HG03175 (cell line): ENCODE measurements at regions not wholly inside any gene's neighbourhood (a gene's known extent, or its start where the extent isn't known, plus 50 kb on each side); places are given as distances from the start of the nearest gene placed in this dataset.

Source experiments
- ATAC-seq: cut with Tn5 transposase; IDR thresholded peaks from one replicate; pipeline ENCODE4 v1.9.1; 2021; ENCODE audit warnings: mild to moderate bottlenecking, moderate library complexity; ENCODE audit not compliant: unreplicated experiment

GRCh38 chr2:2708575-2709430, 377.7 kb upstream of the MYT1L start:
- ATAC-seq: no peak

- no peak for ATAC-seq
Measured at GRCh38 chr2:2707206-2707991, 376.3 kb upstream of the MYT1L start.

- no peak for ATAC-seq
Measured at GRCh38 chr2:2706306-2706705, 375.2 kb upstream of the MYT1L start.

GRCh38 chr2:2705871-2706270, 374.8 kb upstream of the MYT1L start:
- no peak for ATAC-seq

- no peak for ATAC-seq
Measured at GRCh38 chr2:2704428-2705090, 373.5 kb upstream of the MYT1L start.

- no peak for ATAC-seq
Measured at GRCh38 chr2:2703762-2704427, 372.8 kb upstream of the MYT1L start.

- ATAC-seq: no peak
Measured at GRCh38 chr2:2703172-2703571, 372.1 kb upstream of the MYT1L start.

- no peak for ATAC-seq
Measured at GRCh38 chr2:2702385-2702784, 371.3 kb upstream of the MYT1L start.

GRCh38 chr2:2701813-2702212, 370.7 kb upstream of the MYT1L start:
- no peak for ATAC-seq

GRCh38 chr2:2701176-2701781, 370.2 kb upstream of the MYT1L start:
- no peak for ATAC-seq

- no peak for ATAC-seq
Measured at GRCh38 chr2:2699121-2699505, 368.0 kb upstream of the MYT1L start.

- ATAC-seq: no peak
Measured at GRCh38 chr2:2698182-2699120, 367.4 kb upstream of the MYT1L start.

- no peak for ATAC-seq
Measured at GRCh38 chr2:2696733-2697455, 365.8 kb upstream of the MYT1L start.

- no peak for ATAC-seq
Measured at GRCh38 chr2:2696325-2696724, 365.2 kb upstream of the MYT1L start.

- no peak for ATAC-seq
Measured at GRCh38 chr2:2694746-2695145, 363.7 kb upstream of the MYT1L start.

- no peak for ATAC-seq
Measured at GRCh38 chr2:2692599-2693389, 361.7 kb upstream of the MYT1L start.

- no peak for ATAC-seq
Measured at GRCh38 chr2:2691419-2691818, 360.3 kb upstream of the MYT1L start.

GRCh38 chr2:2690985-2691384, 359.9 kb upstream of the MYT1L start:
- ATAC-seq: no peak
